D721Med (cell line): ENCODE measurements at regions not wholly inside any gene's neighbourhood (a gene's known extent, or its start where the extent isn't known, plus 50 kb on each side); places are given as distances from the start of the nearest gene placed in this dataset.

Source experiments
- DNase-seq: peaks from one replicate; pipeline ENCODE4 v3.0.0; 2011; ENCODE audit warnings: low spot score; ENCODE audit not compliant: insufficient read length
- FAIRE-seq: peaks from 2 replicates; lab custom pipeline; 2011; peaks lifted over from hg19 to GRCh38; lab: Jason Lieb, UNC
- TF ChIP-seq, protein P1 (sequence below): IDR thresholded peaks from 2 replicates; pipeline ENCODE4 v1.5.1; 2012; ENCODE audit warnings: mild to moderate bottlenecking, control low read depth; ENCODE audit not compliant: insufficient read depth; ENCODE audit errors: missing control alignments

DNA sequence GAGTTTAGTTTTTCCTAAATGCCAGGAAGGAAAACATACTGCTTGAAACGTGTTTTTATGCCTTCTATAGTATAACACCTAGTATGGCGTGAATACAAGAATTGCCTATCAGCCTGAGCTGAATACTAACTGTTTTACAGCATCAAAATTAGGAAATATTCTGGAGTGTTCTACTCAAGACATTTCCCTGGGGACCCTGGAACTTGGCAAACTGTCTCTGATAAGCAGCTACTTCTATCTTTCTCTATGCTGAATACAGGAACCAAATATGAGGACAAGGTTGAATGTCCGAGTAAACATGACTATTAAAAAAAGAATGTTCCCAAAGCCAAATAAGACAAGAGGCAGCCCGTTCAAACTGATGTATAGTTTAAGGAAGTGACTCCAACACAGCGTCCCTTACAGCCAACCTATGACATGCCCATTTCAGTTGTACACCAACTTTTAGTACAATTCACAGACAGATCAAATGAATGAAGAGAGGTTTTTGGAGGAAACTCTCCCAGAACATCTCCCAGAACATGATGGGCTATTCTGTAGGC lies 951.3 kb upstream of the ACVR2A start:
- FAIRE-seq: peak; percentile 6
- no peak for DNase-seq
- TF ChIP-seq, protein P1, sequence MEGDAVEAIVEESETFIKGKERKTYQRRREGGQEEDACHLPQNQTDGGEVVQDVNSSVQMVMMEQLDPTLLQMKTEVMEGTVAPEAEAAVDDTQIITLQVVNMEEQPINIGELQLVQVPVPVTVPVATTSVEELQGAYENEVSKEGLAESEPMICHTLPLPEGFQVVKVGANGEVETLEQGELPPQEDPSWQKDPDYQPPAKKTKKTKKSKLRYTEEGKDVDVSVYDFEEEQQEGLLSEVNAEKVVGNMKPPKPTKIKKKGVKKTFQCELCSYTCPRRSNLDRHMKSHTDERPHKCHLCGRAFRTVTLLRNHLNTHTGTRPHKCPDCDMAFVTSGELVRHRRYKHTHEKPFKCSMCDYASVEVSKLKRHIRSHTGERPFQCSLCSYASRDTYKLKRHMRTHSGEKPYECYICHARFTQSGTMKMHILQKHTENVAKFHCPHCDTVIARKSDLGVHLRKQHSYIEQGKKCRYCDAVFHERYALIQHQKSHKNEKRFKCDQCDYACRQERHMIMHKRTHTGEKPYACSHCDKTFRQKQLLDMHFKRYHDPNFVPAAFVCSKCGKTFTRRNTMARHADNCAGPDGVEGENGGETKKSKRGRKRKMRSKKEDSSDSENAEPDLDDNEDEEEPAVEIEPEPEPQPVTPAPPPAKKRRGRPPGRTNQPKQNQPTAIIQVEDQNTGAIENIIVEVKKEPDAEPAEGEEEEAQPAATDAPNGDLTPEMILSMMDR: no peak

DNA sequence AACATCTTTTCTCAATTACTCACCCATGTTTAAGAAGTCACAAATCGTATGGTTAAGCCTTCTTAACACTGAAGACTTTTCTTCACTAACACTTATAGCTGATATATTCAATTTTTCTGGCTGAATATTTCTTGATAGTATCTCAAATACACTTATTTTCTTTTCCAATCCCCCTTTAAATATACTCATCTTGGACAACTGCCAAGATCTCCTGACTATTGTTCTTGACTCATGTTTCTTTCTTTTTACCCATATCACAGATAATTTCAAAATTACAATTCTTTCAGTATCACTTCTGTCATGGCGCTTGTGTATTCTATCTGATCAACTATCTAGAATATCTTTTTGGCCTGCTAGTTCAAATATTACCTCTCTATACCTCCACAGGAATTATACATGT lies 954.3 kb upstream of the ACVR2A start:
- FAIRE-seq (no peak), DNase-seq (no peak)
- TF ChIP-seq, protein P1: no peak

DNA sequence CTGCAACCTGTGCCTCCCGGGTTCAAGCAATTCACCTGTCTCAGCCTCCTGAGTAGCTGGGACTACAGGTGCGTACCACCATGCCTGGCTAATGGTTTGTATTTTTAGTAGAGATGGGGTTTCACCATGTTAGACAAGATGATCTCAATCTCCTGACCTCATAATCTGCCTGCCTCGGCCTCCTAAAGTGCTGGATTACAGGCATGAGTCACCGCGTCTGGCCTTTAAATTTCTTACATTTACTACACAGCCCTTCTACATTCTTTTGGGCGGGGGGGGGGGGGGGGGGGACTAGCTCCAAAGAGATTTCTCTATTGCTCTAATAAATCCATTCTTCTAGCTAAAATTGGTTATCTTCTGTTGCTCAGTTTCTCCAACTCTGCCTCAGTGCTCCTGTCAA lies 964.9 kb upstream of the ACVR2A start:
- FAIRE-seq (no peak), DNase-seq (no peak)
- TF ChIP-seq, protein P1: no peak

DNA sequence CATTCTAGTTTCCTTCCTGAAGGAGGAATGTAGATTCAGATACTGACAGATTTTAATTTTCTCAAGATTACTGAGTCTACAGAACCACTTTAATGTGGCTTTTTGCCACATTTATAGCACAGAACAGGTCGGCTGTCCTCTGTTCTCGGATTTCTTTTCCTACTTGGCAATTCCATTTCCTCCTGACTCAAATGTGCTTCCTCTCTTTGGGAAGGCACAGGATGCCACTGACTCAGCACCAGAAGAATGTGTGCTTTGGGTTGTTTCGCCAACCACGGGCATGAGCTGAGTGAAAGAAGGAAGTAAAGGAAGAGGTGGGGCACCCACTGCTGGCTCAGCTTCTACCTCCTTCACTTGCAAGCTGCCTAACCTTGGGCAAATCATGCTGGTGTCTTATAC lies 970.6 kb upstream of the ACVR2A start:
- TF ChIP-seq, protein P1: no peak
- no peak for DNase-seq
- FAIRE-seq: no peak

DNA sequence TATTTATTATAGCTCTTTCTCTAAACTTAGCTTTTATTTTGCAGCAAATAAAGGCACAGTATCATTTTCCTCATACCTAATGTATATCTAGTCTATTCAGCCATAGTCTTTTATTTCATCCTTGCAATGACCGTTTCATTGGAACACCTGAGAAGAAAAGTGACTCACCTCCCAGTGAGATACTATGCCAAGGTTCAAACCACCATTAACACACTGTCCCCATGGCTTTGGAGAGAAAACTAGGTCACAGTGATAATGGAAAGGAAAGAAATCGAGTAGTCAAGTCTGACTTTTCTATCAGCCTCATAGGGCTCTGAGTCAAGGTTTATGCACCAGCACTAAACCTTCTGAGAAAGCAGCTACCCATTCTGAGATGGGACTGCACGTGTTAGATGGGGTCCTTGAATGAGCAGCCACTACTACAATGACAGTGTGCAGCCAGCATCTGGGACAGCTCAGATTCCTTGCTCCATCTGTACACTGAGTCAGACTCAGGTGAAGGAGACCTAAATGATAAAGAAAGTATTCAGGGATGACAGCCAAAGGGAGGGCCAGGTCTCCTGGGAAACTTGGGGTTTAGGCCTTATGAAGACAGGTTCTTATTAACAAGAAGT lies 971.1 kb upstream of the ACVR2A start:
- FAIRE-seq (no peak), DNase-seq (no peak)
- TF ChIP-seq, protein P1: no peak

DNA sequence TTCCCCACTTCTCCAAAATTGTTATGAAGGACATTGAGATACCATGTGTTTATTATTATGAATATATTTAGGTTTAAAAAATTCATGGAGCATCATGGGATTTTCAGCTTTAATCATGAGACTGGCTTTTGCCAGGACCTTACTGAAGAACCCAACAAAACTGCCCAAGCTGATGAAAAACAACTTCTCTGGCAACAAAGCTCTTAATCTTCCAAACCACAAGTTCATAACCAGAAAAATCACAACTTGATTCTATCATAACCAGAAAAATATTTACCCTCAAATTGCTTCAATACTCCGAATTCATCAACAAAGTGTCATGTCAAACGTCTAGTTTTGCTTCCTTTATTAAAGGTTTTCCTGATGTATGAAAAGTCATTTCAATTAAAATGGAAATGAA lies 971.8 kb upstream of the ACVR2A start:
- TF ChIP-seq, protein P1: no peak
- no peak for FAIRE-seq
- DNase-seq: no peak

DNA sequence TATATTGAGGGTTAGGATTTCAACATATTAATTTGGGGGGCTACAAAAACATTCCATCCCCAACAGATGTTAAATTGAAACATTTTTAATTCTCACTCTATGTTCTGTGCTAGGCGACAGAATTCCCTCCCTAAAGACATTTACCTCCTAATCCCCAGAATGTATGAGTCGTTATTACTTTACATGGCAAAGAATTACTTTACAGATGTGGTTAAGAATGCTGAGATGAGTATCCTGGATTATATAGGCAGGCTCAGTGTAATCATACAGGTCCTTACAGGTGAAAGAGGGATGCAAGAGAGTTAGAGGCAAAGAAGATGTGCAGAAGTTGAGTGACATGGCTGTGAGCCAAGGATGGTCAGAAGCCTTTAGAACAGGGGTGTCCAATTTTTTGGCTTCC lies 974.1 kb upstream of the ACVR2A start:
- no peak for FAIRE-seq
- TF ChIP-seq, protein P1: no peak
- no peak for DNase-seq
